Right renal pelvis (tissue), 4 donors: ENCODE measurements at regions not wholly inside any gene's neighbourhood (a gene's known extent, or its start where the extent isn't known, plus 50 kb on each side); places are given as distances from the start of the nearest gene placed in this dataset.
"Not testable (repeated sequence)": the region's sequence is repeated elsewhere in the genome, so short reads cannot be mapped to it uniquely, and the experiment has no call there.

Experiments used
- DNase-seq, 4 donors: peaks; one replicate each; pipeline ENCODE4 v3.0.0-alpha.2; 2013; ENCODE audit warnings: low read depth in 4 of 4, low spot score in 3 of 4, missing footprints in 1 of 4

DNA sequence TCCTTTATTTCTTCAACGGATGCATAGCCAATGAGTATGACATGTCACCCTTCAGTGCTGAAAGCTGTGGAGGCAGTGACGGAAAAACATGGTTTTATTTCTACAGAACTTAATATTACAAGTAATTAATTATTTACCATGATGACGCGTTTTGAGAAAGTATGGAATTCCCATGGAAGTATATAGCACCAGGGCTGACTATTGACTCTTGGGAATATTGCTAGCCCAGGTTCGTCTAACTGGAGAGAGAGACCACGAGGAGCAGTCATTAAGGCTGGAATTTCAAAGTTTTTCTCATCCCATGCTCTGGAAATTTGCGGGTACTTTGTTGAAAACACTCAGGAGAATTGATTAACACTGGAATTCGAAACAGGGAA, 155.2 kb upstream of the PRSS16 start:
- no peak for DNase-seq

DNA sequence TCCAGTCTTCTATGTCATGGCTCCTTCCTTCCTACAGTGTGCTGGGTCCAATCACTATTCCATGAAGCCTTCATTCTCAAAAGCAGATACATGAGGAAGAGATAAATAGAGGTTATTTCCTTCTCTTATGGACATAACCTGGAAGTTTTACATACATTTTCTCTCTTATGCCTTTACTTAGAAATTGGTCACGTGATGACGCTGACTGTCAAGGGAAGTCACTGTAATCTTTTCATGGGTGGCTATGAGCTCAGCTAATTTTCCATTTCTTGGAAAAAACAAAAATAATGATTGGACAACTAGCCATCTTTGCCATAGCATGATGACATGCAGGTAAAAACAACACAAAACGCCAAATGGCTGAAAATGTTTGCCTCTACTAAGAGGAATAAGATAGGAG, 151.6 kb upstream of the PRSS16 start:
- no peak for DNase-seq

DNA sequence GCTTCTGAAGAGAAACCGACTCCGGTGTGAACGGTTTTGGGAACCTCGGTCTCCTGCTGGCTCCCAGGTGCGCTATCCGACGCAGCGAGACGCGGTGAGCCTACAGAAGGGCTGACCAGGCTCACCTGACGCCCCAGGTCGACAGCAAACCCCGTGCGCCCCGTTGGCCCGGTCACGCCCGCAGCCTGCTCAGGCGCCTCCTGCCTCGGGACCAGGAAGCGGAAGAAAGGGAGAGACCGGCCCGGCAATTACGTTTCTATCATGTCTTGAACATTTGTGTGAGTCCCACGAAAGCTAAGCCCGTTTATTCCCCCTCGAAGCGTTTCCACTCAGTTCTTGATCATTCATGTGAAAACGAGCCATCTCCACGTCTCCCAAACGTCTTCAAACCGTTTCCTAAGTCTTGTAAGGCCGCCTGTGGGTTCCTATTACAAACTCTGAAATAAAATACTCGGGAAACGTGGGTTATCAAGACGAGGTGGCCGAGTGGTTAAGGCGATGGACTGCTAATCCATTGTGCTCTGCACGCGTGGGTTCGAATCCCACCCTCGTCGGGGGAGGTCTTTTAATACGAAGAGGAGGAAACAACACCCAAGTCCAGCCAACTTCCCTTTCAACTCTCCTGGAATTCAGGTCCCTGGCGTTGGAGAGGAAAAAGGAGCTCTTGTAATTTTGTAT, 150.5 kb upstream of the PRSS16 start:
- no peak for DNase-seq

DNA sequence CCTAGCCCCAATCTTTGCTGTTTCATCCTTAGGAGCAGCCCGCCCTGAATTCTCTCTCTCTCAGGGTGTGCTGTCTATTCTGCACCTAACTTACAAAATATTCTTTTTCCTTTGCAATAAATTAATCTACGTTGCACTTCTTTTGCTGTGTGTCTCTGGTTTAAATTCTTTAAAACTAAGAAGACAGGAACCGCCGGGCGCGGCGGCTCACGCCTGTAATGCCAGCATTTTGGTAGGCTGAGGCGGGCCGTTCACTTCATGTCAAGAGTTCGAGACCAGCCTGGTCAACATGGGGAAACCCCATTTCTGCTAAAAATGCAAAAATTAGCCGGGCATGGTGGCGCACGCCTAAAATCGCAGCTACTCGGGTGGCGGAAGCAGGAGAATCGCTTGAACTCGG, 148.5 kb upstream of the PRSS16 start:
- DNase-seq, result no peak

DNA sequence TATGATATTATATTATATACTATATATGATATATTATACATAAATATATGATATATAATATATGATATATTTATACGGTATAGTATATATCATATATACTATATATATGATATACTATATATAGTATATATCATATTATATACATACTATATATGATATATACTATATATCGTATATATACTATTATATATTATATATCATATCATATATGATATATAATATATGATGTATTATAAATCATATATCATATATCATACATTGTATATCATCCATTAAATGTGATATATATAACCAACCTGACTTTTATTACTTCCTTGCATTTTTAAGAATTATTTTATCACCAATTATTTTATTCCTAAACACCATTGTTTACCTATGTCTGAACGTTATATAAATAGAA, 146.6 kb upstream of the PRSS16 start:
- no peak for DNase-seq

DNA sequence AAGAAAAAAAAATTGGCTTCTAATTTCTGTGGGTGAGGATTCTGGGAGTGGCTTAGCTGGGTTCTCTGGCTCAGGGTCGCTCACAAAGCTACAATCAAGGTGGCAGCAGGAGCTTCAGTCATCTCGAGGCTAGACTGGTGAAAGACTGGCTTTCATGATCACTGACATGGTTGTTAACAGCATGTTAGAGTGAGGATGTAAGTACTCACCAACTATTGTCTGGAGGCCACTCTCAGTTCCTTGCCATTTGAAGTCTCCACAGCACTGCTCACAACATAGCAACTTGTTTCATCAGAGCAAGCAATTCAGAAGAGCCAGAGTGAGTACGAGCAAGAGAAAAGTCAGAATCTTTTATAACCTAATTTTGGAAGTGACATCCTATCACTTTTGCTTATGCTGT, 145.7 kb upstream of the PRSS16 start:
- no peak for DNase-seq

DNA sequence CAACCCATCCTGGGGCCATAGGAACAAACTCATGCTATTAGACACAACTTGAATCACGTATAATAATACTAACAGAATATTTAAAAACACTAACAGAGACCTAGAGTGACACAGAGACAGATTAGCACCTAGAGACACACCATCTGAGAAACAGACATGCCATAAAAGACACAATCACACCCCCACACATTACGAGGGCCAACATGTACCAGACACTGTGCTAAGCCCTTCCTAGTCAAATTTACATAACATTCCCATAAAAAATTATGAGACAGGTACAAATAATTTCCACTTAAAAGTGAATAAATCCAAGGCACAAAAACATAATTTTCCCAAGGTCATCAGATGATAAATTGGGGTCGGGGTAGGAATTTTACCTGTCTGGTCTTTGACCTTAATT, 141.1 kb upstream of the PRSS16 start:
- DNase-seq, result no peak

DNA sequence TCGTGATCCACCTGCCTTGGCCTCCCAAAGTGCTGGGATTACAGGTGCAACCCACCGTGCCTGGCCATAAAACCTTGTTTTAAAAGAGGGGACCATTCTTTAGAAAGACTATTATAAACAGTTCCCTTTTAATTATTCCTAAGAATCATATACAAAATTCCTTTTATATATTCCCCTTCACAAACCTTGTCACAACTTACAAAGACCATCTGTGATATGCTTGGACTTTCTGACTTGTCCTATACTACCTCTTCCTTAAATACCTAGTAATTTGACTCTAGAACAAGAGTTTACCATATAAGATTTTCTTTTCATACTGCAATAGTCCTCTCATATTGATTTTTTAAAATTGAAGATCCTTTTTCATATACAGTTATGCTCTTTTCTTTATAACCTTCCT, 135.8 kb upstream of the PRSS16 start:
- no peak for DNase-seq

DNA sequence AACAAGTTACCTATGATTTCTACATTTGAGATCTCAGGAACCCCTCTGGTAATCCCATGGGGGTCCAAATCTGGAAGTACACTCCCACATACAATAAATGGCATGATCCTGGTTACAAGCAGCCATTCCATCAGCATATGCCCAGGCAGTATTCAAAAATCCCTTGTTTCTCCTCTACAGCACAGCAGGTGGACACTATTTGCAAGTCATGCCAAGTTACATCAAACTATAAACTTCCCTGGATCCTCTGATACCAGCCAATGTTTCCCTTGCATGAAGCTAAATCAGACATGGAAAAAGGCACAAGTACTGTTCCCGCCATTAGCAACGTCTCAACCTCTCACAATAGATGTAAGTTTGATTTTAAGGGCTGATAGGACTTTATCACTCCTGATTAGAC, 134.5 kb upstream of the PRSS16 start:
- DNase-seq, result no peak

DNA sequence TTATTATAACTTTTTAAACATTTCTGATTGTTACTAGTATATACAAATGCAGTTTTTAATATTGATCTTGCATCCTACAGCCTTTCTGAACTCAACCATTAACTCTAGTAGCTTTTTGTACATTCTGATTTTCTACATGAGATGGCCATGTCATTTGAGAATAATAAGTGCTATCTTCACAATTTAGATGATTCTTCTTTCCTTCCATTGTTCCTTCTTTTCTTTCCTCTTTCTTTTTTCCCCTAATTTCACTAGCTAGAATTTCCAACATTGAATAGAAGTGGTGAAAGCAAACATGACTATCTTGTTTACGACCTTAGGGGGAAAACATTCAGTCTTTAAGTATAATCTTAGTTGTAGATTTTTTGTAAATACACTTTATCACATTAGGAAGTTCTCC, 128.2 kb upstream of the PRSS16 start:
- no peak for DNase-seq

DNA sequence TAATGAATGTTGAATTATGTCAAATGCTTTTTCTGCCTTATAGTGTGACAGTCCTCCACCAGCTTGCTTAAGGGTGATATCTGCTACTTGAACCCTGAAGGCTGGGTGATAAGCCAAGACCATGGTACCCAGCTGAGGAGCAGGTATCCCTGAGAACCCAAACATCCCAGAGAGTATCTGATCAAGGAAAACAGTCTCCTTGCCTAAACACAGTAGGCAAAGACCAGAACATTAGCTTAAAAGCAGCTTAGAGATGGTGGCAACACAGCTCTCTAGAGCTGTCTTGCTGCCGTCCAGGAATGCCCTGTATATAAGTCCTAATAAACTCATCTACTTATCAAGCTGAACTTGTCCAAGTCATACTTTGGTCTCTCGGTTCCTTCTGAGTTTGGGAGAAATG, 127.7 kb upstream of the PRSS16 start:
- no peak for DNase-seq

DNA sequence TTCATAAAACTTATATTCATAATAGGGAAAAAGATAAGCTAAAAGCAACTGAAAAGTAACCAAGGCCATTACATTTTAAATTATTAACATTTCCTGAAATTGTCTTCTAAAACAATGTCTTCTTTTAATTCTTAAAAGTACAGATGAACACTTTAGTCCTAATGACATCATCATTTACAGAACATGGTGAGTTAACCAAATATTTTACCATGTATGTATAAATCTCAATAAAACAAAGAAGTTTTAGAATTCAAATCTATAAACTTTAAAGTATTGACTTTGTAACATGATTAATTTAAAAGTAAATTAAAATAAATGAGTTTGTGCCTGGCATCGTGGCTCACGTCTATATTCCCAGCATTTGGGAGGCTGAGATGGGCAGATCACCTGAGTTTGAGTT, 125.9 kb upstream of the PRSS16 start:
- no peak for DNase-seq

DNA sequence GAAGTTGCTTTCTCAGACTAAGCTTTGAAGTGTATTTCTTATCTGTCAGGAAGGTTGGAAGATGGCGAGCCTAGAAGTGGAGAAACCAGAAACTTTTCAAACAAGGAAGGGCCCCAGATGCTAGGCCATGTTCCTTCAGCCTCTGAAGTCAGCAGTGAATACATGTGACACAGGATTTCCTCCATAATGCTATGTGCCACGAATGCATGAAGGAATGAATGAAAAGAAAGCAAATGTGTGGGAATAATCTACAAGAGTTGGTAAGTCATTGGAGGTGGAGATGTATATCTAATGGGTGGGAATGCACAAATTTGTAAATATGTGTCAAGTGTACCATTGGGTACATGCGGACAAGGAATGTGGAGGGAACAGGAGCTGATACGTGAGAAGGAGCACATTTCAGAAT, 123.2 kb upstream of the PRSS16 start:
- no peak for DNase-seq

DNA sequence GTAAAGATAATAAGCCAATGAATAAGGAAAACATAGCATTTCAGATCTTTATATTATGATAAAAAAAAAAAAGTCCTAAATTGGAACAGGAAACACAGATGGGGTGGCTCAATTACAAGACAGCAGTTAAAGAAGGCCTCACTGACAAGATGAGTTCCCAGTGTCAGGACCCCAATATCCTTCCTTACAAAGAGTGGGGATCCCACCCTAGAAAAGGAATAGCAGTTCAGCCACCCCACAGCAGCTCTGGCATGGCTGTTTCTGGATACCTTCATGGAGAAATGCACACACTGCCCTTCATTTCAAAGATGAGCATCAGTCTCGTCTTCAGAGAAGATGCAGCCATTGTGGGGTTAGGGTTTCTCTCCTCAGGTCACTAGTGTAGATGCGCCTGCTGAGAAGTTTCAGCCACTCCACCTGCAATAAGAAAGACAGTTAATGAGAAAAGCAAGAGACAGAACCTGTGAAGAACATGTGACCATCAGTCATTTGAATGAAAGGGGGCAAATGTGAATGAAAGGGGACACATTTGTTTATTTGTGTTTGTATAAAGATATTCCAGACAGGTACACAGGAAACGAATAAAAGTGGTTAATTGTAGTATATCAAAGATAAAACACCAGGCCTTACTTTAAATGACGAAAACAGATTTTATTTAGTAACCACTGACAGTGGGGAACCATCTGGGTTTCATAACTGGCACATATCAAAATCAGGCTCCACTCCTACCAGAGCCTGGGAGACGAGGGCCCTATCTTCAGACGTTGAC, 121.3 kb upstream of the PRSS16 start:
- no peak for DNase-seq

DNA sequence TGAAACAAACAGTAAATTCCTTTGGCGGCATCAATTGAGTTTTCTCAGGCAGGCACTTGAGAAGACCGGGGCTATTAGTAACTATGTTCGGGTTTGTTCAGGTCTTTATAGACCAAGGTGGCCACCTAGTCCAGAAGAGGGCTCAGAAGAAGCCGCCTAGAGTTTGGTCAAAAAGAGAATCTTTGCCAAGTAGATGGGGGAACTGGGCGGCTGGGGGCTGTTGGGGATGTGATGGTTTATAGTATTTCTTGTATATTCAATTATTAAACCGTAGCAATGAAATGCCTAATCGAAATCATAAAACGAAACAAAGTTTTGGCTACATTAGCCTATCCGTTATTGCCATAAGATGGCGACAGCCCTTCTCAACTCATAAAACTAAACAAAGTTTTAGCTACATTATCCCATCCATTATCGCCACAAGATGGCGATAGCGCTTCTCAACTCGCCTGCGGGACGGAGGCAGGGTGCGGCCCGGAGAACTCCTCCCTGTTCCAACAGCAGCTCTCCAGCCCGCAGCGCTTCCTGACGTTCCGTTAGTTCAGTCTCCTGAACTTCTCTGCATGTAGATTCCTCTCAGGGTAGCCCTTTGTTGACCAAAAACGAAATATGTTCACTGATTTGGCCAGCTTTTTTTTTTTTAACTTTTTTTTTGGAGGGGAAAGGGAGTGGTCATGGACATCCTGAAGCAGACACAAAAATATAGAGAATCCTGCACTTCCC, 120.5 kb upstream of the PRSS16 start:
- DNase-seq, result peak in 2 of 4 donors; percentile 88 to 96

DNA sequence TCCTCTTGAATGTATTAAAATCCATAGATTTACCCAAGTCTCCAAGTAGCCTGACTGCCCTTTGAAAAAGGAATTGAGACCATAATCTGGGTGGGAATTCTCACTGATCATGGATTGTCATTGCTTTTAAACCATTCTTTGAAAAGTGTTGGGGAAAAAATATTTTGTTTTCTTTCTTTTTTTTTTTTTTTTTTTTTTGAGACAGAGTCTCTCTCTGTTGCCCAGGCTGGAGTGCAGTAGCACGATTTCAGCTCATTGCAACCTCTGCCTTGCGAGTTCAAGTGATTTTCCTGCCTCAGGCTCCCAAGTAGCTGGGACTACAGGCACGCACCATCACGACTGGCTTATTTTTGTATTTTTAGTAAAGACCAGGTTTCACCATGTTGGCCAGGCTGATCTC, 119.6 kb upstream of the PRSS16 start:
- DNase-seq, result not testable (repeated sequence)

DNA sequence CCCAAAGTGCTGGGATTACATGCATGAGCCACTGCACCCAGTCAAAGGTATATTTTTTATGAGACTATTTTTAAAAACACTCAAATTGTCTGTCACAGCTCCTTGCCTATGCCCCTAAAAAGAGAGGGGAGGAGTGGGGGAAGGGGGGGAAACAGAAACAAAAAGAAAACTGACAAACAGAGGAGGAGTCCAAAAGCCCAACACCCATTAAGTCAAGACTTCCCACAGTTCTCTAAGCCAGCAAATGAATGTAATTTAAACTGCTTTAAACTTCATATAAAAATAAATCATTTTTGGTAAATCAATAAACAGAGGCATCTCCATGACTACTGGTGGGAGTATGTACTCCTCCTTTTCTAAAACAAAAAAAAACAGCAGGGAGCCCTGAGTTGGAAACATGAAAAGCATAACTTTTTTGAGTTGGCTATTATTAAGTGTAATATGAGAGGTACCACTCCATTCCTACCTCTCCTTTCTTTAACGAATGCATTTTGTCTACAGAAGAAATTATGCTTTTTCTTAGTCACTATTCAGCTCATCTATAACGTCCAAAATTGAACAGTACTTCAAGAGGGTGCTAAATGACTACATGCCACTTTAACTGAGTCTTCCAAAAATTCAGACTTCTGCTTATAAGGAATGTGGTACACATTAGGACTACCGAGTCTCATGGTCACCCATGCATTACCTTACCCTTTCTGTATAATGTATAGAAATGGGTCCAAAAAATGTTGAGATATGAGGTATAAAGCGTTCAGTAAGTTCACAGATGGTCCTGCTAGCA, 119.0 kb upstream of the PRSS16 start:
- no peak for DNase-seq

DNA sequence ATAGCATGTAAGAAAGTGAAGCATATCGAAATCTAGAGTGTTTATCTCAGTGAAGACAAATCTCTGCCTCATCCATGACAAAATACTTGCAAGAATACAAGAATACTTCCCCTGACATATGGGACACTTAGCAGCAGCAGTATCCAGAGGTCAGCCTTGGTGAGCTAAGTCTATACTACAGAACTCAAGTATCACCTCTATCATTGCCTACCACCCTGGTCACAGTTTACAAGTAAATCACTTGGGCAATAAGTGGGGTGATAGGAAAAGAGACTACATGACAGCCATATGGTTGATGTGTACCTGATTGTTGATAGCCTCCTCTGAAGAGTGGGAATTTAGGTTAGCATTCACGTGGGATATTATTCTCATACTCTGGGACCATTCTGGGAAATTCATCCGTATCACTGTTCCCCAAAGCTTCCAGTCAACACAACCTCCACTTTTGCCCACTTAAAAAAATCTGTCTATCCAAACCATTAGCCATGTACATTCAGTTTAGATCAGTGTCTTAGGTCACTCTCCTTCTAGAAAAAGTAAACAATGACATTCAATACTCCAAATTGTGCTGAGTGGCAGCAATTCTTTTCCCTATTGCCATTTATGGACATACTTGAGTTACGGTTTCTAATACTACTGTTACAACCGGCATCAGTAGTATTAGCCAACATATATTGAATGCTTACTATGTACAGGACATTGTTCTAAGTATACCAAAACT, 118.2 kb upstream of the PRSS16 start:
- DNase-seq, result no peak

DNA sequence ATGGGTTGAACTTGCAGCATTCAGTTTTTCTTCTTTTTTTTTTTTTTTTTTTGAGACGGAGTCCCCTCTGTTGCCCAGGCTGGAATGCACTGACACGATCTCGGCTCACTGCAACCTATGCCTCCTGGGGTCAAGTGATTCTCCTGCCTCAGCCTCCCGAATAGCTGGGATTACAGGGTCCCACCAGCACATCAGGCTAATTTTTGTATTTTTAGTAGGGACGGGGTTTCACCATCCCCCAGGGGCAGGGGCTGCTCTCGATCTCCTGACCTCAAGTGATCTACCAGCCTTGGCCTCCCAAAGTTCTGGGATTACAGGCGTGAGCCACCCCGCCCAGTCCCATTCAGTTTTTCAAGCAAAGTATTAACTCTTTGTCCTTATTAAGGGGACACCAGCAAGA, 117.6 kb upstream of the PRSS16 start:
- DNase-seq, result no peak

DNA sequence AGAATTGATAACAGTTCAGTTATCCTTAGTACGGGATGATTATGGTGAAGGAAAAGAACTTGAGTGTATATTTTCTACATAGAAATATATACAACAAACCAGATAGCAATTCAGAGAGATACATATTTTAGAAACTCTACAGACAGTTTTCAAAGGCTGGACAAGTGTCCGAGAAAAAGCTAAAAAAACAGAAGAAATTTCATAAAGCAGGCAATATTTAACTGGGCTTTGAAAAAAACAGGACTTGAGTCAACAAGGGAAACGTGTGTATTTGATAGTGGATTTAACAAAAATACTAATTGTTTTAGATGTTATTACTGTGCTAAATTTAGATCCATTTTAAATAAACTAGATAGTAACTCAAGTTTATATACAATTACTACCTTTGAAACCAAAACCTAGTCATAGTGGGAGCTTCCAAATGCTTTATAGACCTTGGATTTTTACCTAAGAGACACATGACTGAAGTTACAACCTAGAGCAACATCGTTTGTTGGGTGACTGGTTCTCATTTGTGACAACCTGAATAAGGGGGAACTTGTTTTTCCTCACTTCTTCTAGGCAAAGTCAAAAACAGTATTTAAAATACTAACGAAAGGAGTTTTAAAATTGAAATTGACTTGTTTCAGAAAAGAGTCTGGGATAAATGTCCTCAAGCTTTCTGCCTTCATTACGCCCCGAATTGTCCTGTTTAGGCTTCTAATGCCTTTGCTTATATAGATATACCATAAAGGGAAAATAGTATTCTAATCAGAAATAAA, 116.7 kb upstream of the PRSS16 start:
- no peak for DNase-seq
